B cell (primary cell): ENCODE measurements at regions not wholly inside any gene's neighbourhood (a gene's known extent, or its start where the extent isn't known, plus 50 kb on each side); places are given as distances from the start of the nearest gene placed in this dataset.

Experiments used
- EZH2 ChIP-seq: IDR thresholded peaks from 2 replicates; pipeline ENCODE4 v1.6.1; 2012; ENCODE audit warnings: borderline replicate concordance, low read depth, mild to moderate bottlenecking, moderate library complexity, low read length; ENCODE audit not compliant: insufficient read depth, poor library complexity, severe bottlenecking
- TF ChIP-seq, protein P1 (sequence below): fragments of 200-600 bp; IDR thresholded peaks from one replicate; pipeline ENCODE4 v1.8.0; 2022; ENCODE audit warnings: antibody characterized with exemption, mild to moderate bottlenecking

DNA sequence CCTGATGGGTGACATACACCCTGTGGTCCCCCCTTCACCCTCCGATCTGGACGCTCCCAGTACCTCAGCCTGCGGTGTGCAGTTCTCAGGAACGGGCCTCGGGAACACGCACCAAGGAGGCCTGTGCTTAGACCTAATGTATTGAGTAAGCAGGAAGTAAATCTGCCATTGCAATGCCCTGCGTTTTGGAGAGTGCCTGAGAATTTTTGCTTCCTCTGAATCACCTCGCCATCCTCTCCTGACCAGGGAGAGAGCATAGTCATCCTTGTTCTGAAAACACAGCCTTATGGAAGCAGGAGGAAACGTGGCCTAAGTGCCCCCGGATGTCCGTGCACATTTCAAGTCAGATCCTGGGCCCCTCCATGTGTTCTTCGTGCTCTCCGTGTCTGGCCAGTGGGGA lies 272.2 kb downstream of the NDUFA10 start:
- TF ChIP-seq, protein P1, sequence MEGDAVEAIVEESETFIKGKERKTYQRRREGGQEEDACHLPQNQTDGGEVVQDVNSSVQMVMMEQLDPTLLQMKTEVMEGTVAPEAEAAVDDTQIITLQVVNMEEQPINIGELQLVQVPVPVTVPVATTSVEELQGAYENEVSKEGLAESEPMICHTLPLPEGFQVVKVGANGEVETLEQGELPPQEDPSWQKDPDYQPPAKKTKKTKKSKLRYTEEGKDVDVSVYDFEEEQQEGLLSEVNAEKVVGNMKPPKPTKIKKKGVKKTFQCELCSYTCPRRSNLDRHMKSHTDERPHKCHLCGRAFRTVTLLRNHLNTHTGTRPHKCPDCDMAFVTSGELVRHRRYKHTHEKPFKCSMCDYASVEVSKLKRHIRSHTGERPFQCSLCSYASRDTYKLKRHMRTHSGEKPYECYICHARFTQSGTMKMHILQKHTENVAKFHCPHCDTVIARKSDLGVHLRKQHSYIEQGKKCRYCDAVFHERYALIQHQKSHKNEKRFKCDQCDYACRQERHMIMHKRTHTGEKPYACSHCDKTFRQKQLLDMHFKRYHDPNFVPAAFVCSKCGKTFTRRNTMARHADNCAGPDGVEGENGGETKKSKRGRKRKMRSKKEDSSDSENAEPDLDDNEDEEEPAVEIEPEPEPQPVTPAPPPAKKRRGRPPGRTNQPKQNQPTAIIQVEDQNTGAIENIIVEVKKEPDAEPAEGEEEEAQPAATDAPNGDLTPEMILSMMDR = no peak
- no peak for TF ChIP-seq EZH2
